ENCODE measurements at regions not wholly inside any gene's neighbourhood (a gene's known extent, or its start where the extent isn't known, plus 50 kb on each side); places are given as distances from the start of the nearest gene placed in this dataset.

DNA sequence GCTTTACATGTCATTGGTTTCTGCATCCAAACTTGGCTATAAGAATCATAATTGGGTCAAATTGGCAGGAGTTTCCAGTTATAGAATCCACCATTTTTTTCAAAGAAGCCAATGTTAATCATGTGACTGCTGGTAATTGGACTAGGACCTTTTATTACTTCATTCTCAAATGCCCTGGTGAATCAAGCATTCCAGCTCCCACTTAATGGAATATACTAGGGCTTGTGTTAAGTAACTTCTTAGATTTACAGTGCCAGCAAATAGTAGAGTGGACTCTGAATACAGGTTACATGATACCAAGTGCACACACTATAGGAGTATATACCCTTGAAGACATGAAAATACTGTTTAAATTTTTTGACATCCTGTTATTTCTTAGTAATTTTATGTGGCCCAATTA is 96.7 kb downstream of the NUDT12 start:
- TF ChIP-seq EP300 (IDR thresholded peaks at IDR 0.05): no peak
- no peak for TF ChIP-seq CTCF (IDR thresholded peaks at IDR 0.05)
